Sigmoid colon (tissue), 4 donors: ENCODE measurements at regions not wholly inside any gene's neighbourhood (a gene's known extent, or its start where the extent isn't known, plus 50 kb on each side); places are given as distances from the start of the nearest gene placed in this dataset.

Experiments
- CTCF ChIP-seq, 4 experiments: fragments of 450-650 bp in 3 of 4; fragments of 200-600 bp in 1 of 4; IDR thresholded peaks; one replicate each; pipeline ENCODE4 v1.5.1; 2016 to 2019; ENCODE audit warnings: antibody characterized with exemption in 4 of 4, mild to moderate bottlenecking in 3 of 4, moderate library complexity in 2 of 4
- POLR2A ChIP-seq, 2 donors: fragments of 450-650 bp; IDR thresholded peaks; one replicate each; pipeline ENCODE4 v1.6.1; 2016; ENCODE audit warnings: antibody characterized with exemption in 2 of 2, mild to moderate bottlenecking in 2 of 2, moderate library complexity in 2 of 2
- POLR2AphosphoS5 ChIP-seq, 4 donors: sonication (generic); formaldehyde crosslinking; IDR thresholded peaks; one replicate each; pipeline ENCODE4 v1.6.1; 2017; ENCODE audit warnings: antibody characterized with exemption in 4 of 4

- TF ChIP-seq CTCF (IDR thresholded peaks at IDR 0.05) (no peak), POLR2A (IDR thresholded peaks at IDR 0.05) (no peak), POLR2AphosphoS5 (IDR thresholded peaks at IDR 0.05) (no peak)
Measured at GRCh38 chr20:29079769-29080690, 2177.4 kb upstream of the DEFB115 start.
